ENCODE measurements at regions not wholly inside any gene's neighbourhood (a gene's known extent, or its start where the extent isn't known, plus 50 kb on each side); places are given as distances from the start of the nearest gene placed in this dataset.

DNA sequence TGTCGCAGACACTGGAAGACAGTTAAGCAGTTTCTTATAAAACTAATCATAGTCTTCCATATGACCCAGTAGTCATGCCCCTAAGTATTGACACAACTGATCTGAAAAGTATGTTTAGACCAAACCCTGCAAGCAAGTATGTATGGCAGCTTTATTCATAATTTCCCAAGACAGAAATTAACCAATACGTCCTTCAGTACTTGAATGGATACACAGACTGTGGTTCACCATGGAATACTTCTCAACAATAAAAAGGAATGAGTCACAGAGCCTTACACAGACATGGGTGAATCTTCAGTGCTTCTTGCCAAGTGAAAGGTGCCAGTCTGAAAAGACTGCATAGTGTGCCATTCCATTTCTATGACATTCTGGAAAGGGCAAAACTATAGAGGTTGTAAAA, 50.2 kb upstream of the AKR1E2 start:
- no peak for DNase-seq (ENCODE audit: low read depth in 2 of 2)

DNA sequence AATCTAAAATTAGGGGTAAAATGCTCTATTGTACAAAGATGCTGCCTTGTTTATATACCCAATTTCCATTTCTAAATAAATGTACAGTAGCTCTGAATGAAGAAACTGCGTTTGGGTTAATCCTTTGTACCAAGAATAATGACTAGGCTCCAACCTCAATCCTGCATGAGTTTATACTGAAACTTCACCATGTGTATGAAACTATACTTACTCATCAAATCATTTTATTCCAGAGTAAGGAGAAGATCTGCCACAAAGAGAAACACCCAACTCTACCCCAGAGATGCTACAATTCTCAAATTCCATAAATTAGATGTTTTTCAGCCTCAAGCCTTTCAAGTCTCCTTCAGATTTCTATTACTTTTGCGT, 53.8 kb upstream of the AKR1E2 start:
- no peak for DNase-seq (ENCODE audit: low read depth in 2 of 2)

DNA sequence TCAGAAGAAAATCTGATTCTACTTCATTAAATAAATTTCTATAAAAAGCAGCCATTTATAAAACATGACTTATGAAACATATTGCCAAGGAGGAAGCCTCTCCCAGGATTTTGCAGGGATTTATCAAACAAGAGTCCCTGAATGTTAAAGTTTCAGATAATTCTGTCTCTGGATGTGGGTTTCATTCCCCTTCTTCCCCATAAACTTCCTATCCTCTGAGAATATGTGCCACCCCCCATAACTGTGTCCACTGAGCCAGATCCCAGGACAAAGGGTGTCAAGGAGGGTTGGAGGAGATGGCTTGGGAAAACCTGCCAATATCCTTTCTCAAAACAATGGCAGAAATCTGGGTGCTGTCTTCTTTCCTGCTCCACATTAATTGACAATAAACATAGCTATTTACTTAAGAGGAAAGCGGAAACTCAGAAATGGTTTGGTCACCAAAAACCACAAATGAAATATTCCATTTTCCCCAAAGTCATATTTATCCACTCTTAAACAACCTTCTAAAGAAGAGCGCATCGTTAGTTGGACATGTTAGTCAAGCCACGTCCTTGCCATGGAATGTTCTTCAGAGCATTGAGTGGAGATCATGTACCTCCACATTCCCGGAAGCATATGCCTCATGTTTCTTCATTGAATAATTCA, 54.3 kb upstream of the AKR1E2 start:
- DNase-seq (ENCODE audit: low read depth in 2 of 2): no peak

DNA sequence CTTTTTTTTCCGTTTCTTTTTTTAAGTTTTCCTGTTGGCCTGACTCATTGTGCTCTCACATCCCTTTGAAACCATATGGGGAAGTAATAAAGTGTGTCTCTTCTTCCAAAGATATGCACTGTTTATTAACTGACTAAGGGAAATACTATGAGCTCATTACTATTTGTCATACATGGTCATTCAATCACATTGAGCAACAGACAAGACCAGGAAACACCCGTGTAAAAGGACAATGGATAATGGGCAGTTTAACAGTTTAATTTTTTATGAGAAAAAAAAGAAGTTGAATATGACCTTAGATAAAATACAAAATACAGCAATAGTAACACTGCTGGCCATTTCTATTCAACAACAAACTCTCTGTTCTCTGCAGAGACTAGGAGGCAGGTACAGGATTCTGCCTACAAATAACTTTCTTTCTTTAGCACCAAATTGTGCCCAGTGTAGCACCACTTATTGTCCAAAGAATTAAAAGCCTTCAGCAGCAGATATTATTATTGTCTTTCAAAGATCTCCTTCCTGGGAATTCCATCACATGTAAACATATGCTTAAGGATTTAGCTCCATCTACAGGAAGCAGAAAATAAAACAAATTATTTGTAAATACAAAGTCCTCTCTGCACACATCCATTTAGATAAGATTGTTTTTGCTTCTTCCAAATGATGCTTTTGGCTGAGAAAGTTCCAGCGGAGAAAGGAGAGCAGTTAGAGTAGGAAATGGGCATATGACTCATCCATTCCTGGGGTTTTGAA, 55.0 kb upstream of the AKR1E2 start:
- no peak for DNase-seq (ENCODE audit: low read depth in 2 of 2)

DNA sequence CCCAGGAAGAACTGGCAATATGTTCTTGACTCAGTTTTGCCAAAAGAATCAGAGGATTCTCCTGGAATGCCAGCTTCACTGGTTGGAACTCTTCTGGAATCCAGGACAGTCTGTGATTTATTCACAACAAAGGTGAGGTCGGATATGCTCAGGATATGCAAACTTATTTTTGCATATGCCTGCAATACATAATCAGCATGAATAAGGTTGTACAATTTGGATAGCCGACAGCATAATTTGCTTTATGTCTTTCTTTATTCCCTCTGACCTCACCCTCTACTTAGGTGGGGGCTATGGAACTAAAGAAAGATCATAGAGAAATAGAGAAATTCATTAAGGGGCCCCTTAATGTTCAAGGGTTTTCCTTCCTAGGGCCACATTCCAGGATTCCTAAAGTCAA, 57.6 kb upstream of the AKR1E2 start:
- DNase-seq (ENCODE audit: low read depth in 2 of 2): no peak

DNA sequence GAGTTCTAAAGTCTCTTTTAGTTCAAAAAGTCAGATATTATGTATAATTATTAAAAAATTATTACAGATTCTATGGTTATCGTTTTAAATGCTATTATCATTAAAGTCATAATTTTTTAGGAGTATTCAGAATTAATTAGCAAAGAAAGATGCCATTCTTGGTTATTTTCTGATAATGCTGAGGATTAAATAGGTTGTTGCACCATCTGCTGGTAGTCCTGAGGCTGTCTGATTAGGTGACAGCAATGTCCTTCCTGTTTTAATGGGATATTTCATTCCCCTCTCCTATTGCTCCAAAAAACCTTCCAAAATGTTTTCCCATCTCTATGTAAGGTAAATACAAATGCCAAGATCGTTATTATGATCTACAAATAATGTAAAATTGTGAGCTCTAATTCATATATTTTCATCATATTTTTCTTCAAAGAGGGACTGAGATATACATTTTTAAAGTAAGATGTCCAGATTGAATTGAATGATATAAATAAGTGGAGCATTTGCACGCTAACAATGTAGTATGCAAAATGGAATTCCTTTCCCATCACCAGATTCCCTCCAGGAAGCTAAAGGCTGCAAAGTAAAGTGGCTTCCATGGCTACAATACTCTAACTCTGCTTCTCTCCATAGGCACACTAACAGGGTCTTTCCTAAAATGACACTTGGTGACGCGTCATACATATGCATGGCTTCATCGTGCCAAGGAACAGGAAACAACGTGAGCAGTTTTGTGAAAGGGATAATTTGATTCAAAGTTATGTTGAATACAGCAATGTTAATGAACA, 58.8 kb upstream of the AKR1E2 start:
- no peak for DNase-seq (ENCODE audit: low read depth in 2 of 2)

DNA sequence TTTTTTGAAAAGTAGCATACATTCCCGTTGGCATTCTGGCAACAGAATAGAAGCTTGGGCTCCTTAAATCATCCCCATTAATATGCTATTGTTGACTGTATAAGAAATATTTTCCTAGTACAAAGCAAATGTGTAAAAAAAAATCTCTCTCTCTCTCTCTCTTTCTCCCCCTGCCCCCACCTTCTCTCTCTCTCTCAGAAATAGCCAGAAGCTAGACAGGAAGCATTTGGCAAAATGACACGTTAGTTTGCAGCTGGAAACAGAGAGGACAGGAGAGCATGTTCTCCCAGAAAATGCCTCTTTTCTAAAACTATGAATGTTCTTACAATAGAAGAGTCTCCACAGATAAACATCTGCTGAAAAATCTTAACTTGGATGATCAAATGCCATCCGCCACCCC, 59.6 kb upstream of the AKR1E2 start:
- no peak for DNase-seq (ENCODE audit: low read depth in 2 of 2)

DNA sequence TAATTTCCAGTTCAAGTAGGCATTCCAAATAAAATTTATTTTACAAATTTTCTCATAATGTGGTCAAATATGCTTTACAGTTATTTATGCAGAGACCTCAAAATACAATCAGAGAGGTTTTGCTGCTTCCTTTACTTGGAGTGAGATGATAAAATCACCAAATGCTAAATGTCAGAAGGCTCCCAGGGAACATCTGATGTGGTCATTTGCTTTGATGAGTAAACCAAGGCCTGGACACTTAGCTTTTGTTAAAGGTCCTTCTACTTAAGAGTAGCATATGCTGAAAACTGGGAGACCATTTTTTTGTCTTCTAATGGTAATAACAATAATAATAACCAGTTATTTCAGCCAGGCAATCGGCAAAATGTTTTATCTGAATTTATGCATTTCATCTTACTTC, 60.6 kb upstream of the AKR1E2 start:
- no peak for DNase-seq (ENCODE audit: low read depth in 2 of 2)

DNA sequence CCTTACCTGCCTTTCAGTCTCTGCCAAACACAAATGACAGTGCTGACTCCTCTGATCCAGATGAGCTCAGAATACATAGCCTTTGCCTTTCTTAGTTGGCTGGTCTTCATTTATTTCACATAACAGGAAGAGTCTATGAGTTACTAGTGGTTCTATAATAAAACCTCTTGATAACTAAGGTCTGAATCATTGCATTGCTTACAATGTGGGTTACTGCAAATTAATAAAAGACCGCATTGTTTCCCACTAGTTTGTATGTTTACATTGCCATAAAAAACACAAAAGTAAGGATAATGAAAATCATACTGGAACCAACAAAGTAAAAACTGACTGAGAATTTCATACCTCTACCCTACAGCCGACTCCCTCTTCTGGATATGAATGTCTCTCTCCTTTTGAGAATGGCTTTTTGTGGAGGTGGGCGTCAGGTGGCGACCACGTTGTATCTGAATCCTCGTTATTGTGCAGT, 62.0 kb upstream of the AKR1E2 start:
- DNase-seq (ENCODE audit: low read depth in 2 of 2): no peak

DNA sequence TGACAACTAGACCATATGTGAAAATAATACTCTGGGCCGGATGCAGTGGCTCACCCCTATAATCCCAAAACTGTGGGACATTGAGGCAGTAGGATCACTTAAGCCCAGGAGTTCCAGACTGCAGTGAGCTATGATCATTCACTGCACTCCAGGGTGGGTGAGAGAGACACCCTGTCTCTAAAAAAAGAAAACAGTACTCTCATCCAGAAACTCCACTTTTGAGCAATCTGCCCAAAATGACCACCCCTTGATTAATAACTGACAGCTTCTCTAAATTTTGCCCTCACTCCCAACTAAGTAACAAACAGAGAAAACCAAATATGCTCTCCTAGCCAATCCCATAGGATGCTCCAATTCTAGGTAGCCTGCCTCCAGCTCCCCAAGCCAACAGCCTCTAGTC, 62.5 kb upstream of the AKR1E2 start:
- no peak for DNase-seq (ENCODE audit: low read depth in 2 of 2)

DNA sequence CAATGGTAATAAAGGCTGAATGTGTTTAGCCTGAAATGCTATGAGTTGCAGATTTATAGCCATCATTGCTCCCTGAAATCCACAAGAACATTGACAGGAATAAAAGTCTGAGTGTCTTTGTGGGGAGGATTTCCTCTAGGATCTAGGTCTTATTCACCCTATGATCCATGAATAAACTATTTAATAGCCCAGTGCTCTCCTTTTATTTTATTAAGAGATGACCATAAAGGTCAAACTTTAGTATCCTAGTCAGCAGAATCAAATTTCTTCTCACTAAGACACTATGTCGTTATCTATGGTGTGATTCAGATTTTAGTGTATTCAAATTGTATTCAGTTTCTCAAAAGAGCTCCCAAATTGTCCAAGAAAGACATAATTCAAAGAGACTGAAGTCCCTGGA, 67.8 kb upstream of the AKR1E2 start:
- DNase-seq (ENCODE audit: low read depth in 2 of 2): no peak

DNA sequence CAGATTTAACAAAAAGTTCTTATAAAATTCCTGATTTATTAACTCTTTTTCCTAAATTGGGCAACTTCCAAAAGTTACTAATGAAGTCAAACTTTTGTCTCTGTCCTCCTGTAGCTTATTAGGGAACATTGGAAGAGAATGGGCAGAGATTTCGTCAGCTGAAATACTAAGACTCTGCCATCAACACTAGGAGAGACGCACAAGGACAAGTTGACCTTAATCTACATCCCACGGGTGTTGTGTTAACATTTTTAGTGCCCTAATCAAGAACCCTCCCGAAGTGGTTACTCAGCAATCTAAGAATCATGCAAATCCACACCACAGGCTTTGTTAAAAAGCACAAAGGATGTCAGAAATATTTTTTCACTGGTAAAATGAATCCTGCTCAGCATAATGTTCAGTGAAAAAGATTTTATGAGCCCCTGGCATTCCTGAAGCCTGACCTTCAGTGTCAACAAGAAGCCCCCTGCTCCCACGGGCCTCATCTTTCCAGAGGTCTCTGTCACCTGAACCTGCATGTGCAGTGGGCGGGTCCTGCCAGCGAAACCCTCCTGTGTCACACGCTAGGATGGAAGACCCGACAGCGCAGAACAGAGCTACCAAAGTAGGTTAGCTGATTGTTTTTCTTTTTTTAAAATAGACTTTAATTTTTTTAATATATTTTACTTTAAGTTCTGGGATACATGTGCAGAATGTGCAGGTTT, 70.6 kb upstream of the AKR1E2 start:
- no peak for DNase-seq (ENCODE audit: low read depth in 2 of 2)

DNA sequence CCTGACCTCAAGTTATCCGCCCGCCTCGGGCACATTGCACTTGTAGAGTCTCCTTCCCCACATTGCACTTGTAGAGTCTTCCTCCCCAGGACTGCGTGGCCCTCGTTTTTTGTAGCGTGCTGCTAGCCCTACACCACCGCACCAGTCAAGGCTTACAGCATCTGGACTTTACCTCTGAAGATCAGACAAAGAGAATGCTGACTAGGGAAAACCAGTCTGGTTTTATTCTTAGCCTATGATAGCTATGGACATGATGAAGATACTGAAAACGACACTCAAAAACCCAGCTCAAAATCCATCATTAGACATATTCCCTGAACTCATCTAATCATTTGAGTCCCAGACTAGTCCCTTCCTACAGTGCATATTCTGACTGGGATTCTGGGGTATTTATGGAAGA, 71.9 kb upstream of the AKR1E2 start:
- DNase-seq (ENCODE audit: low read depth in 2 of 2): no peak

DNA sequence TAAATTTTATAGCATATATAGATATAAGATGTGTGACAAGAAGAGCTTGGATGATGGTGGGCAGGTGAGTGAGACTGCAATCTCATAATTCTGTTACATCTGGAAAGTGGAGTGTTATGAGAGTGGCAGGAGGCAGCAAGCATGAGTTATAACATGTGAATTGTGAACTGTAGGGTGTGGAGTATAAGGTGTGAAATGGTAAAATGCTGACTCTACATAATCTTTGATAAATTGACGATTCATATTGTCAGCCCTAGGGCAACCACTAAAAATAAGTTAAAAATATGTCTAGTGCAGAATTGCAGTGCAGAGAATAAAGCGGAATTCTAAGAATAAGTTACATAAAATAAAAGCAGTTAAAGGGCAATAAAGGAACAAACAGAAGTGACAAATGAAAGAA, 74.8 kb upstream of the AKR1E2 start:
- DNase-seq (ENCODE audit: low read depth in 2 of 2): no peak

DNA sequence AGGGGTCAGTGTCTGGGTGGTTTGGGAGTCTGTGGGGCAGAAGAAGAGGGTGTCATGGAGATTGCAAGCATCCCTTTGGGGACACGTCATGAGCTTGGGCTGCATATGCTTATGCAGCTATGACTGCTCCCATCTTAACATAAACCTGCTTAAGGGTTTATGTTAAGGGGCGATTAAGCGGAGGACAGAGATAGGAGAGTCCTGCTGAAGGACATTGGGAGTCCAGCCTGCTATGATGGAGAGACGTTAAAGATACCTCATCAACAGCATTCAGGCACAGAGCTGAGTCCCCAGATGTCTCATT, 76.8 kb upstream of the AKR1E2 start:
- DNase-seq (ENCODE audit: low read depth in 2 of 2): no peak

DNA sequence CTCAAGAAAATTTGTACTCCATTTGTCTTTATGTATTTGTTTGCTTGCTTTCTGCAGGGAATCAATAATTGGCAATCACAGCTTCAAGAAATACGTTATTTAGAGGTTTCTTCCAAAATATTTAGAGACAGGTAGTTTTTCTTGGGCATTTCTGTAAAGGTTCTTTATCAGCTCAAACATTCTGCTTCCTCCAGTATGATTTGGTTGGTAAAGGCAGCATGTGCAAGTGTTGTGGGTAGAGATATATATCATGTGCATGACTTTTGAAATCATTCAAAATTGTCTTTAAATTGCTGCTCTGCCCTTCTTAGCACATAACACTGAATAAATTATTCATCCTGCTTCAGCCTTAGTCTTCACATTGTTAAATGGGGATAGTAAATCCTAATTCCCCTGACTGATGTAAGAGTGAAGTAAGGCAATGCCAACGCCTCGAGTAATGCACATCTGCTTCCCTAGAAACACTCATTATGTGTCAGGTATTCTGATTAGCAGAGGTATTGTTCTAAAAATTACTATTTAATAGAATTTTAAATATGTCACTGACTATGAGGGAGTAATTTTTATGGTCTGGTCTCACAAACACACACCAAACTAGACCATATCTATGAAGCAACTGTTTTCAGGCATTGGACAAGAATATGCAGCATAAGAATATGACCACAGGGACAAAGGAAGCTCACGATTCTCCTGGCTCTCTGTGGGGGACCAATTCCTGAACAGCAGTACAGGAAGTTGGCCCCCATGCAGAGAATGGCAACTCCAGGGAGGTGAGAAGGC, 77.3 kb upstream of the AKR1E2 start:
- no peak for DNase-seq (ENCODE audit: low read depth in 2 of 2)

DNA sequence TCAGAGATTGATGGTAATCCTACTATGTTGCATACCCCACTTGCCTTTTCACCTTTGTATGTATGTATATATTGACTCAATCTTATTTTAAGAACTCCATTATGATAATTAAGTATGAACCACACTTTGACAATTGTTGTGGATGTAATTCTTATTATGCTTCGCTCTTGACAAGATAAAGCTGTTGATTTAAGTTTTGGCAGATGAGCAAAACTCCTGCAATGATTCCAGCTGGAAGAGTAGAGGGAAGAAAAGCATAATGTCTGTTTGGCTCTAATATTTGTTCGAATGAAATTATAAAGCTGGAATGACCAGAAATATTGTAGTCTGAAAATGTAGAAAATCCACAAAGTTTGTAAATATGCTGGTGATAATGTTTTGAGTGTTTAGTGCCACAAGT, 83.8 kb upstream of the AKR1E2 start:
- DNase-seq (ENCODE audit: low read depth in 2 of 2): no peak

DNA sequence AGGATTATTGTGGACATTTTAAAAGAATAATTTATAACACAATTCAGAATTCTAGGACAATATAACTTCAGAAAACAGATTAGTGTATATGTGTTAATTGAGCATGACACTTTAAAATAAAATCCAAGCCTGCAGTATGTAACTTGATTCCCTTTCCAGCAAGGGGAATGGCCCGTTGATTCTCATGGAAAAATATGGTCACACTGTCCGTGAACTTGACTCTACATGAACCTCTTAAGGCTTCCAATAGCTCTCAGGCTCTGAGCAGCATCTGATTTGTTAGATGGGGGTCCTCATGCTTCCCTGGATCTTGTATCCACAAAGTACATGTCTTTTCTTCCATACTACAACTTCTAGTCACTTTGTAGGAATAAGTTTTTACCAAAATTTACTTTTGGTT, 85.5 kb upstream of the AKR1E2 start:
- no peak for DNase-seq (ENCODE audit: low read depth in 2 of 2)

DNA sequence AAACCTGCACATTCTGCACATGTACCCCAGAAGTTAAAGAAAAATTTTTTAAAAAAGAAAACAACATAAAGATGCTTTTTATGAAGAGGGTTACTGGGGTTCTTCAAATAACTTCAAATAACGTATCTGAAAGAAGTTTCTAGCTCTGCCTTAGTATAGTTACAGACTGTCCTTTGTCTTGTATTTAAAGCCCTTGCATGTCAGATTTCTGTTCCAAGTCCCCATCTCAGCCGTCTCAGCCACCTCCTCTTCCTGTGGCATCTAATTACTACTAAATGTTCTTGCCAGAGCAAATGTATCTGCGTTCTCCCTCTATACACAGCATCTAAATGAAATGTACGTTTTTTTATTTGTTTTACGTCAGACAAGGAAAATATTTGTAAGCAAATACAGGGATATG, 89.4 kb upstream of the AKR1E2 start:
- DNase-seq (ENCODE audit: low read depth in 2 of 2): no peak

DNA sequence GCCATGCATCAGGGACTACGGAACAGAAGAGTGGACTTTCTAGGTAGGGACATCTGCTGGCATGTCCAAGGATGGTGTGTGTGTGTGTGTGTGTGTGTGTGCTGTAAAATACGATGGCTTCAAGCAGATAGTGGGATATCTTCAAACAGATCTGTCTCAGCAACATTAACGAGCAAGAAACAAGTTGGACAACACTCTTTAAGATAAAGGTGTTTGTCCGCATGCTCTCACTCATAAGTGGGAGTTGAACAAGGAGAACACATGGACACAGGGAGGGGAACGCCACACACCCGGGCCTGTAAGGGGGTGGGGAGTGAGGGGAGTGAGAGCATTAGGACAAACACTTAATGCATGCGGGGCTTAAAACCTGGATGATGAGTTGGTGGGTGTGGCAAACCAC, 89.8 kb upstream of the AKR1E2 start:
- no peak for DNase-seq (ENCODE audit: low read depth in 2 of 2)

DNA sequence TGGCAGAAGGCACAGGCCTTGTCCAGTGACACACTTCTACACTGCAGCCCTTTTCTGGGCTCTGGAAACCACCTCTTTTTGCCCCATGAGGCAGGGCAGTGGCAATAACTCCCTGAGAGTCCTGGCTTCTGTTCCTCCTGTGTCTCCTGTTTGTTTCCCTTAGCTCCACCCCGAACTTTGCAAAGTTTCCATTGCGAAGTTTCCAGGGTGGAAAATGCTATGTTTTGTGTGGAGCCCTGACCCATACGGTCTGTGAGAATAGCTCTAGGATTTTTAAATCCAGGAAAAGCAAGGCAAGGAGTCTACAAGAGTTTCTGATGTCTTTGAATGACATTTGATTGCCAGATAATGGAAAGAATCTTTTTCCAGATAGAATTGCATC, 92.2 kb upstream of the AKR1E2 start:
- no peak for DNase-seq (ENCODE audit: low read depth in 2 of 2)

Data from activated CD4-positive, alpha-beta T cell treated with anti-CD3 and anti-CD28 coated beads for 24 hours (primary cell).